ENCODE measurements at regions not wholly inside any gene's neighbourhood (a gene's known extent, or its start where the extent isn't known, plus 50 kb on each side); places are given as distances from the start of the nearest gene placed in this dataset.

DNA sequence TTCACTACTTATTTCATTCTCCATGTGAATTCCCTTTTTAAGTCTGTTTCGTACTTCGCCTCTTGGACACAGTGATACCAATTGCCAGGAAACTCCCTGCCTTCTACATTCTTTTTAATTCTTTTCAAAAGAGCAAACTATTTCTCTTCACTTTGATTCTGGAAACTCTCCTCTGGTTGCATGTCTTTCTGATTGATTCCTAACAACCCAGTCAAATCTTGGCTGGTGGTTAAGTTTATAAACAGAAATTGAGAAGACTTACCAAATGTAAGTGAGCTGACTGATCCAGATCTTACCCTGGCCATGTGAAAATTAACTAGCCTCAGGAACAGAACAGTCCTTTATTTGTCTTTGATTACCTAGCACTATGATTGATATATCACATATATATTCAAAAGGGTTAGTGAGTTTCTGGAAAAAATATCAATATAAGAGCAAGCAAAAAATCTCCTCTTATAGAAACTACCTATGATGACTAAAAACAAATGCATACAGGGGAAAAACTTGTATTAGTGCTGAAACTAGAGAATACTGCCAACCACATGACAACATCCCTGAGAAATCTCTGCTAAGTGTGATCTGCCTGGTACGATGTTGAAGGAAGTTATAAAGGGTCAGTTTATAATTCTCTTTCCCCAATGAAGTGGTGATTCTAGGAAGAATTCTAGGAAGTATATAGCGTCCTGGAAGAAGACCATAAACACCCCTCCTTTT lies 152.6 kb upstream of the HTR2A start:
- Histone ChIP-seq H3K14ac (ENCODE audit: insufficient read depth, low read length) (no peak overlapping the region), H3K9ac (ENCODE audit: extremely low read depth, insufficient read length, low read length) (no peak overlapping the region), H4K20me1 (ENCODE audit: control insufficient read depth, insufficient read depth, insufficient read length) (no peaks in the 10 kb centered on the region), H2BK12ac (ENCODE audit: insufficient read length, low read depth, low read length) (no peak overlapping the region), H3T11ph (ENCODE audit: low read length) (no peak overlapping the region), H3K56ac (ENCODE audit: insufficient read length, low read depth, low read length) (no peak overlapping the region), H3K23me2 (ENCODE audit: insufficient read length, low read depth, low read length, poor library complexity, severe bottlenecking) (no peaks in the 10 kb centered on the region), H3K27ac (ENCODE audit: insufficient read length, low read depth, low read length) (no peak overlapping the region), H2AFZ (ENCODE audit: low read length) (no peak overlapping the region), H3K27me3 (ENCODE audit: insufficient read depth, low read length) (no peaks in the 10 kb centered on the region), H3K18ac (ENCODE audit: insufficient read length, low read depth, low read length) (no peak overlapping the region), H2BK5ac (ENCODE audit: insufficient read length, low read length) (no peak overlapping the region), H2BK120ac (ENCODE audit: low read depth, low read length, poor library complexity, severe bottlenecking) (no peak overlapping the region), H2AK5ac (ENCODE audit: insufficient read length, low read length) (no peak overlapping the region), H3K9me3 (ENCODE audit: control insufficient read depth, low read depth, low read length) (no peaks in the 10 kb centered on the region), H2BK15ac (ENCODE audit: low read depth, low read length) (no peak overlapping the region), H3K23ac (ENCODE audit: insufficient read length, low read depth, low read length) (no peak overlapping the region), H3K79me2 (ENCODE audit: insufficient read depth, low read length) (no peaks in the 10 kb centered on the region), H3K4me2 (ENCODE audit: insufficient read depth, insufficient read length, low read length) (no peak overlapping the region), H3K4me1 (ENCODE audit: insufficient read depth, low read length) (peaks cover 3% of the 10 kb centered on the region; the same call in 1 of the 2 replicates), H2BK20ac (ENCODE audit: low read depth, low read length, poor library complexity, severe bottlenecking) (no peak overlapping the region), H4K8ac (replicated peaks; ENCODE audit: insufficient read length, low read depth, low read length) (no peak overlapping the region), H3K79me1 (ENCODE audit: insufficient read depth, low read depth, low read length, poor library complexity, severe bottlenecking) (no peaks in the 10 kb centered on the region), H3K4ac (ENCODE audit: low read depth, low read length) (no peak overlapping the region), H4K91ac (ENCODE audit: insufficient read length, low read depth, low read length) (no peak overlapping the region), H4K5ac (ENCODE audit: insufficient read length, low read depth, low read length) (no peak overlapping the region)
- Mint-ChIP-seq H3K36me3 (ENCODE audit: insufficient read depth in 1 of 3, low read depth in 3 of 3) (no peaks in the 10 kb centered on the region), H3K9me3 (no peaks in the 10 kb centered on the region; a peak in 1 of 5 replicates), H3K27me3 (ENCODE audit: low read depth) (no peaks in the 10 kb centered on the region), H3K4me1 (peaks cover 19 to 28% of the 10 kb centered on the region in 2 experiments), H3K27ac (peak overlapping the region in 2 of 3 experiments; percentile 53 to 63; a peak in 3 of 7 replicates), H3K4me3 (no peak overlapping the region)
- no peak for DNase-seq
- WGBS (ENCODE audit: extremely low coverage, insufficient read length, low lambda C conversion rate): no CpG with 5 or more reads among the region's 4 CpGs
- TF ChIP-seq, protein P1, sequence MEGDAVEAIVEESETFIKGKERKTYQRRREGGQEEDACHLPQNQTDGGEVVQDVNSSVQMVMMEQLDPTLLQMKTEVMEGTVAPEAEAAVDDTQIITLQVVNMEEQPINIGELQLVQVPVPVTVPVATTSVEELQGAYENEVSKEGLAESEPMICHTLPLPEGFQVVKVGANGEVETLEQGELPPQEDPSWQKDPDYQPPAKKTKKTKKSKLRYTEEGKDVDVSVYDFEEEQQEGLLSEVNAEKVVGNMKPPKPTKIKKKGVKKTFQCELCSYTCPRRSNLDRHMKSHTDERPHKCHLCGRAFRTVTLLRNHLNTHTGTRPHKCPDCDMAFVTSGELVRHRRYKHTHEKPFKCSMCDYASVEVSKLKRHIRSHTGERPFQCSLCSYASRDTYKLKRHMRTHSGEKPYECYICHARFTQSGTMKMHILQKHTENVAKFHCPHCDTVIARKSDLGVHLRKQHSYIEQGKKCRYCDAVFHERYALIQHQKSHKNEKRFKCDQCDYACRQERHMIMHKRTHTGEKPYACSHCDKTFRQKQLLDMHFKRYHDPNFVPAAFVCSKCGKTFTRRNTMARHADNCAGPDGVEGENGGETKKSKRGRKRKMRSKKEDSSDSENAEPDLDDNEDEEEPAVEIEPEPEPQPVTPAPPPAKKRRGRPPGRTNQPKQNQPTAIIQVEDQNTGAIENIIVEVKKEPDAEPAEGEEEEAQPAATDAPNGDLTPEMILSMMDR (conservative IDR thresholded peaks at IDR 0.05): no peak

Data from H9 (cell line).